ENCODE measurements at regions not wholly inside any gene's neighbourhood (a gene's known extent, or its start where the extent isn't known, plus 50 kb on each side); places are given as distances from the start of the nearest gene placed in this dataset.

- no peak overlapping the region for H3K27ac ChIP-seq (ENCODE audit: low read depth, low read length)
- ChIA-PET CTCF (ENCODE audit: partially characterized antibody) (interaction anchor here (0.7 to 1.1 kb wide), 3 partner anchors 15 to 763 kb away, joined by 3 to 4 read pairs (median 3); no protein-coding TSS in a partner anchor), POLR2A (ENCODE audit: partially characterized antibody) (no interaction called here)
- no peaks in the 10 kb centered on the region for H3K27me3 ChIP-seq (replicated peaks in 1 of 4; ENCODE audit: control insufficient read depth in 3 of 4, extremely low read depth in 1 of 4, insufficient read depth in 3 of 4, low read length in 3 of 4)
- H3K4me2 ChIP-seq (ENCODE audit: insufficient read depth in 1 of 2, low read depth in 2 of 2, low read length in 2 of 2): no peak overlapping the region
- no peak overlapping the region for H2BK5ac ChIP-seq (ENCODE audit: low read depth, low read length)
- no peak for FAIRE-seq
- H2AFZ ChIP-seq (ENCODE audit: low read length): no peak overlapping the region
- no peak overlapping the region for H3K4me3 ChIP-seq (ENCODE audit: extremely low read depth in 1 of 4, insufficient read depth in 2 of 4, low read depth in 3 of 4, low read length in 4 of 4)
- peaks cover 0 to 2% (median under 1%) of the 10 kb centered on the region in 4 experiments; a peak in 2 of 7 replicates for H3K4me1 ChIP-seq (replicated peaks in 1 of 4; ENCODE audit: control insufficient read depth in 3 of 4, insufficient read depth in 4 of 4, low read length in 3 of 4)
- H2BK12ac ChIP-seq (ENCODE audit: low read depth, low read length): no peak overlapping the region
- WGBS, 2 experiments (ENCODE audit: extremely low coverage in 1 of 2, insufficient coverage in 1 of 2, insufficient read length in 1 of 2, insufficient replicate concordance in 2 of 2, low coverage in 1 of 2, low lambda C conversion rate in 2 of 2, missing lambda C conversion rate in 1 of 2): 89% methylated on average over 2 of the region's 2 CpGs; no CpG with 5 or more reads in 1 of the 2 experiments
- no peaks in the 10 kb centered on the region for H4K20me1 ChIP-seq (replicated peaks in 1 of 2; ENCODE audit: control insufficient read depth in 1 of 2, insufficient read depth in 2 of 2, low read length in 2 of 2)
- no peaks in the 10 kb centered on the region for H3K79me1 ChIP-seq (ENCODE audit: low read depth, low read length)
- H4K91ac ChIP-seq (replicated peaks; ENCODE audit: insufficient read length, low read length): no peak overlapping the region
- no peak overlapping the region for H4K8ac ChIP-seq (ENCODE audit: extremely low read depth, insufficient read depth, low read length)
- H2AK5ac ChIP-seq (ENCODE audit: low read depth, low read length): no peak overlapping the region
- no peak overlapping the region for H3K18ac ChIP-seq (ENCODE audit: extremely low read depth, low read length)
- H3K9ac ChIP-seq (replicated peaks in 1 of 4; ENCODE audit: extremely low read depth in 1 of 4, low read depth in 3 of 4, low read length in 3 of 4): no peak overlapping the region
- no peak for DNase-seq (ENCODE audit: low read depth in 1 of 2, low spot score in 2 of 2)
- H3K56ac ChIP-seq (replicated peaks; ENCODE audit: insufficient read length, low read depth, low read length): no peak overlapping the region
- no peaks in the 10 kb centered on the region for H3K36me3 ChIP-seq (ENCODE audit: control insufficient read depth in 2 of 4, insufficient read depth in 4 of 4, low read length in 3 of 4)
- TF ChIP-seq SP2 (IDR thresholded peaks at IDR 0.05; ENCODE audit: low read length): no peak
- no peak for TF ChIP-seq ATF2 (IDR thresholded peaks at IDR 0.05; ENCODE audit: low read length)
- TF ChIP-seq BRCA1 (IDR thresholded peaks at IDR 0.05; ENCODE audit: low read depth, low read length): no peak
- no peak for TF ChIP-seq SIN3A (conservative IDR thresholded peaks at IDR 0.05 in 1 of 2, IDR thresholded peaks at IDR 0.05 in 1 of 2; ENCODE audit: low read depth in 1 of 2, low read length in 2 of 2)
- no peak for TF ChIP-seq GTF2F1 (IDR thresholded peaks at IDR 0.05; ENCODE audit: borderline replicate concordance, low read depth, low read length)
- H3K79me2 ChIP-seq (ENCODE audit: control insufficient read depth in 1 of 2, insufficient read depth in 2 of 2, low read length in 2 of 2): no peaks in the 10 kb centered on the region
- no peaks in the 10 kb centered on the region for H3K23me2 ChIP-seq (ENCODE audit: low read depth, low read length)
- H3K9me3 ChIP-seq (ENCODE audit: insufficient read depth in 2 of 2, low read depth in 1 of 2, low read length in 1 of 2): no peaks in the 10 kb centered on the region
- no peak overlapping the region for H4K5ac ChIP-seq (ENCODE audit: insufficient read length, low read depth, low read length)
- no peak overlapping the region for H3K23ac ChIP-seq (ENCODE audit: insufficient read length)
- H3K14ac ChIP-seq (ENCODE audit: insufficient read length): no peak overlapping the region
- H2BK120ac ChIP-seq (replicated peaks; ENCODE audit: low read depth, low read length): no peak overlapping the region
- no peak overlapping the region for H2BK20ac ChIP-seq (ENCODE audit: low read length)
- no peak overlapping the region for H2BK15ac ChIP-seq (ENCODE audit: low read length)
- no peak overlapping the region for H3K4ac ChIP-seq (replicated peaks; ENCODE audit: insufficient read length, low read depth, low read length)
These were observed 632.5 kb downstream of the SLCO4C1 start for GRCh38 chr5:101663543-101663942.

Data from H1 (cell line).